Spinal cord (tissue), 9 donors: ENCODE measurements at regions not wholly inside any gene's neighbourhood (a gene's known extent, or its start where the extent isn't known, plus 50 kb on each side); places are given as distances from the start of the nearest gene placed in this dataset.
"Not testable (repeated sequence)": the region's sequence is repeated elsewhere in the genome, so short reads cannot be mapped to it uniquely, and the experiment has no call there.

Experiments used
- DNase-seq, 6 donors: peaks; one replicate each; pipeline versions ENCODE4 v3.0.0 to v3.0.0-alpha.2; 2013 to 2015; ENCODE audit warnings: low spot score in 6 of 6, low read depth in 4 of 6
- H3K27ac ChIP-seq: one replicate; pipeline ENCODE4 v1.5.1; 2013; ENCODE audit warnings: low read depth, low read length, control low read depth
- H3K27me3 ChIP-seq: one replicate; pipeline ENCODE4 v1.6.1; 2013; ENCODE audit warnings: low read length; ENCODE audit not compliant: control insufficient read depth, insufficient read depth
- H3K36me3 ChIP-seq: one replicate; pipeline ENCODE4 v1.6.1; 2013; ENCODE audit warnings: low read length; ENCODE audit not compliant: control insufficient read depth, insufficient read depth
- H3K4me1 ChIP-seq: one replicate; pipeline ENCODE4 v1.6.1; 2013; ENCODE audit warnings: low read length; ENCODE audit not compliant: control insufficient read depth, insufficient read depth
- H3K4me3 ChIP-seq: one replicate; pipeline ENCODE4 v1.5.1; 2013; ENCODE audit warnings: low read depth, low read length, control low read depth
- H3K9me3 ChIP-seq: one replicate; pipeline ENCODE4 v1.6.1; 2013; ENCODE audit warnings: low read length; ENCODE audit not compliant: control insufficient read depth, insufficient read depth
- WGBS: methylation state at CpG from one replicate; pipeline ENCODE4 v1.1.5; 2013; ENCODE audit warnings: missing lambda C conversion rate; ENCODE audit not compliant: insufficient coverage; 5-methylcytosine and 5-hydroxymethylcytosine counted together
- donor health status: healthy.

DNA sequence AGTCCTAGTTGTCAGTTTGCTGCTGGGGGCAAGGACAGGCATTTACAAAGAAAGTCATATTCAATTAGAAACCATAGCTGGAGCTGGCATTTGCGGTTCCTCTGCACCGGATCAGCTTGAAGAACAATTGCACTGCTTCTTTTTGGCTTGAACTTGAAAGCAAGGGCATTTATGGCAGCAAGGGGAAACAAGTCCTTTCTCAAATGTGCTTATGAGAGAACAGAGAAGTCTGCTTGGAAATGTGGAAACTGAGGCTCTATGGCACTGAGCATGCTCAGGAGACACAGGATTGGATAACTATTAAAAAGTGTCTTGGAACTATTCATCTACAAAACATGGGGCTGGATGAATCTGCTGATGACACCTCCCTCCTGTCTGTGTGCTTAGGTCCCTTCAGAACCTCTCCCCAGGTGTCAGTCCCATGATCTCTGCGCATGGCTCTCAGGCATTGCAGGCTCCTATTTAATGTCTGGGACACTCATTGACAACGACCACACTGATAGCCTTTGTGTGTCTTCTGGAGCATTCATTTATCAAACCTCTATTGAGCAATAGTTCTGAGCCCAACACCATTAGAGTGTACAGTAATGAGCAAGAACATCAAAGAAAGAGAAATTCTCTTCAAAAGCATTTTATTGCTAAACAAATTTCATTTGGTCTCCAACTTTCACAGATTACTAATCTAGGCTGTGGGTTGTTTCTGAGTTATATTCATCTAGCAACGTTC, 353.6 kb downstream of the ANAPC1 start:
- H3K4me3 ChIP-seq, H3K27me3 ChIP-seq, H3K36me3 ChIP-seq, H3K27ac ChIP-seq, DNase-seq, H3K4me1 ChIP-seq, H3K9me3 ChIP-seq: not testable (repeated sequence)
- WGBS, result 80% methylated on average over 1 of the region's 5 CpGs

DNA sequence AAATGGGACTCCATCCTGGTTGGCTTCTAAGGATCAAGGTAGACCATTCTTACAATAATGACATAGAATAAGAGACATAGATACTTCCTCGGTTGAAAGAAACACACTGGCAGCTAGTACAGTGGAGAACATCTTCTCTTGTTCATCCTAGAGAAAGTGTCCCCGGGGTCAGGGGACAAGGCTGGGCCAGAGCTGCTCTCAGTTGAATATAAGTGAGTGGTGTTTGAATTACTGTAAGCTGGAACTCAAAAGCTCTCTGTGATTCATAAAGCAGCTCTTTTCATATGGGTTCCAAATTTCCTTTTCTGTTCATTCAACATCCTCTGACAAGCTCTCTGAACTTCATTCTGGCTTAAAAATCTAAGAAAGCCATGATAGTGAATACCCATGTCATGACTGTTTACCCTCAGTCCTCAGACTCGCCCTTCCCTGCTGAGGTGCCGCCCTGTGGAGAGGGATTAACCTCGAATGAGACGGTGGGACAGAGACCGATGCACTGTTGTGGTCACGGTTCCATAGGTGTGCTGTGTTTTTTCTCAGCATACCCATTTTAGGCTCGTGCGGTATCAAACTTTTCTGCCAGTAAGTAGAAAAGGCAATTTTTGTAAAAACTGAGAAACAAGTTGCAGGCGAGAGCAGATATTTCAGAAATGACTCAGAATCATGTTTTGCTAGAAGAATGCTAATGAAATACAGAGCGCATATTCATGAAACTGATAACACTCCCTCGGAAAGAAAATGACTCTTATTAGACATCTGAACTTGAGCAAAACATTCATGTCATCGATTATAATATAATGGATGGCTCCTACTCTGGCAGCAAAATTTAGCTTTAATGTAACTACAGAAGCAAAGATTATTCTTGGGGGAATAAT, 351.1 kb downstream of the ANAPC1 start:
- H3K36me3 ChIP-seq, H3K4me3 ChIP-seq, DNase-seq, H3K9me3 ChIP-seq, H3K27ac ChIP-seq, H3K27me3 ChIP-seq: not testable (repeated sequence)
- H3K4me1 ChIP-seq, result peaks cover 10% of the 10 kb centered on the region
- WGBS, result no CpG with 5 or more reads among the region's 14 CpGs

DNA sequence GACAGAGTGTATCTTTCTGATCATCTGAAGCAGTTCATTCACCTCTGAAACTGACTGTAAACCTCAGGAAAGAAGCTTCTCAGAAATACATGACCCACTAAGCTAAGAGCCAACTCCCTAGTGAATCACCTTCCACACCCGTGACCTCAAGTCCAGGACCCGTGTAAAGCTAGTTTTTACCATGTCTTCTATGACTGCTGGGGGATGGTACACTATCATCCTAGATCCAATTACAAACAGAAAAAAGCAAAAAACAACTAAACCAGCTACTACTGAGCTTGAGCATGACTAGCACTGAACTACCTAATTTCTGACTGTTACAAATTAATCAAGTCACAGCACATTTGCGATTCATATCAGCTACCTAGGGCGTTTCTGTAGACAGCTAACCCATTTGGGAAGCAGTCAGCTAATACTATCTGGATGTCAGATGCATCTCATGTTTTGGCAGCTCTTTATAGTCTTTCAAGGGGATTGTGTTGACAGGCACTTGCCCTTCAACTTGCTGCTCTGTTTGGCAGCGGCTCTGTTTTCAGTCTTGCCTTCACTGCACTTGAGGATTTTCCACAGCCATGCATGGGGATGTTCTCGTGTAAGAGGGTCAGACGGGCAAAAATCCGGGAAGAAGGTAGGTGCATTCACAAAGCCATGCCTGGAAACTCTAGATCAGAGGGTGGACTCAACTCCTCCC, 350.3 kb downstream of the ANAPC1 start:
- H3K9me3 ChIP-seq, H3K27me3 ChIP-seq, H3K36me3 ChIP-seq, H3K4me3 ChIP-seq, DNase-seq: not testable (repeated sequence)
- no CpG with 5 or more reads among the region's 8 CpGs for WGBS
- H3K4me1 ChIP-seq, result peaks cover 10% of the 10 kb centered on the region
- H3K27ac ChIP-seq, result peak overlapping the region; percentile 47

DNA sequence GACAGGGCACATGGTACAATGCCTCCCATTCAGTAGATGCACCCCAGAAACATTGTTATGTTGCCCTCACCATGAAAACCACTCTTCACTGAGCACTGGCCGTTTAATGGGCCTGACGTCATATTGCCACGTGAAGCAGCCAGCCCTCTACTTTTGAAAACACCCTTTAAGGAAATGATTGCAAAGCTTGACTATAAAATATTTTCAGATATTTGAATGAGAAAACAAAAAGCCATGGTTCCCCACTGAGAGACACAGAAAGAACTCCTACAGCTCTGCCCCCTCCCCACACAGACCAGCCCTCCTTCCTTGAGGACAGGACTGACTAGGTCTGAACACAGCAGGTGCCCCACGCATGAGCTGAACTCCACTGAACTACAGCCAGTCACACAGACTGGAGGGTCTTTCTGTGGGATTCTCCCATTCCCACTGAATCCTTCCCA, 349.1 kb downstream of the ANAPC1 start:
- H3K9me3 ChIP-seq, result no peaks in the 10 kb centered on the region
- no peak overlapping the region for H3K4me3 ChIP-seq
- peak overlapping the region; percentile 92 for H3K27ac ChIP-seq
- no peaks in the 10 kb centered on the region for H3K27me3 ChIP-seq
- DNase-seq, result peak in 2 of 6 donors; percentile 30 to 63
- peaks cover 10% of the 10 kb centered on the region for H3K4me1 ChIP-seq
- WGBS, result 38% methylated on average over 1 of the region's 4 CpGs
- no peaks in the 10 kb centered on the region for H3K36me3 ChIP-seq

DNA sequence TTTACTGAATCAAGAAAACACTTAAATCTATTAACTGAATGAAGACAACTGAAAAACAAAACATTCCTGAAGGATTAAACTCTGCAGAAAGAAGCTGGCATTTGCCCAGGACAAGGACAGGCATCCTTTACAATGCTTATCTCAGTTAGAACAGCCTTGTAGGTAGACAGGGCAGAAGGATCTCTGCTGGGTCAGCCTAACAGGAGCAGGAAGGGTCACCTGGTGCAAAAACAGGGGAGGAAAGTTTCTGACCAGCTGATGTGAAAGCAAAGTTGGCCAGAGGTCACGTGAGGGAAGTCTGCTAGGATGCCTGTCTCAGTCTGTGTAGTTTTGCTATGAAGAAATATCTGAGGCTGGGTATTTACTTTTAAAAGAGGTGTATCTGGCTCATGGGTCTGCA, 348.6 kb downstream of the ANAPC1 start:
- WGBS, result 63% methylated on average over 1 of the region's 1 CpG

DNA sequence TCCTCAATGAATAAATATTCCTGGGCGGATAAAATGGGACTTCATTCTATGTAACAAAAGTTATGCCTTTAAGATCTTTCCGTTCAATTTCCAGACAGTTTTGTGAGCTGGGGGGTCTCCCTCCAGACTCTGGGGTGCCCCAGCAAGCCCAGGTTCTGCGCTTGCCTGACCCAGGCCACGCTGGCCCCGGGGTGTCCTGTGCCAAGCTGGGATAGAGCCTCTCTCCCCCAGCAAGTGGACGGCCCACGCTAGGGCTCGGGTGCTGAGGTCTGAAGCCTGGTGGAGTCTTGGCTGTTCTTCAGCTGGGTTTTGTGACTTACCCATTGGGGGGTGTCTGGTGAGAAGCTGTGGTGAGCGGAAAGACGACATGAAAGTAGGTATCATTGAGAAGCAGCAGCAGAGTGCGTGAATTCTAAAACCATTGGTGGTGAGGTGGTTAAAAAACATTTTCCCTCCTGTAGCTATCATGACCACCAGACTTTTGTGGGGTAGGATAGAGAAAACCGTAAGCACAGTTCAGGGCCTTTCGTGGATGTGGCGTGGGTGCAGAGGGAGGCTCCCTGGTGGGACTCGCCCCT, 346.8 kb downstream of the ANAPC1 start:
- no peak overlapping the region for H3K27ac ChIP-seq
- H3K9me3 ChIP-seq, result no peaks in the 10 kb centered on the region
- WGBS, result 99% methylated on average over 8 of the region's 15 CpGs
- H3K27me3 ChIP-seq, result no peaks in the 10 kb centered on the region
- DNase-seq, result no peak
- no peak overlapping the region for H3K4me3 ChIP-seq
- H3K4me1 ChIP-seq, result peaks cover 10% of the 10 kb centered on the region
- no peaks in the 10 kb centered on the region for H3K36me3 ChIP-seq

More for the DNA sequence above, 348.6 kb downstream of the ANAPC1 start:
- no peaks in the 10 kb centered on the region for H3K9me3 ChIP-seq
- H3K36me3 ChIP-seq, result no peaks in the 10 kb centered on the region
- H3K4me1 ChIP-seq, result peaks cover 10% of the 10 kb centered on the region
- H3K27ac ChIP-seq, result peak overlapping the region; percentile 92
- no peaks in the 10 kb centered on the region for H3K27me3 ChIP-seq
- H3K4me3 ChIP-seq, result no peak overlapping the region
- no peak for DNase-seq

DNA sequence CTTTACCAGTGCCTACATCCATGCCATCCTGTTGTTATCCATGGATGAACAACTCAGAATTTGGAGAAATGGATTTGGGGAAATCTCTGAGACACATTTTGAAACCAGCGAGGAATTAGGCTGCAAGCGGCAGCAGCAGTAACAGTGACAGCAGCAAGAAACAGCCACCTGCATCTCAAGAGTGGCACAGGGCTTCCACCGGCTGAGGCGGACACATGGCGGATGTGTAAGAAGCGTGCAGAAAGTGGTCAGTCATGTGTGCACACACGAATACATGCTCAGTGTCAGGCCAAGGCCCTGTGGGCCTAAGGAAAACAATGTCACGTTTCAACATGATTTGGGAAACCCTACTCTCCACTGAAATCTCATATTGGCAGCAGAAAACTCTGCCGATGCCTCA, 344.0 kb downstream of the ANAPC1 start:
- not testable (repeated sequence) for H3K36me3 ChIP-seq

DNA sequence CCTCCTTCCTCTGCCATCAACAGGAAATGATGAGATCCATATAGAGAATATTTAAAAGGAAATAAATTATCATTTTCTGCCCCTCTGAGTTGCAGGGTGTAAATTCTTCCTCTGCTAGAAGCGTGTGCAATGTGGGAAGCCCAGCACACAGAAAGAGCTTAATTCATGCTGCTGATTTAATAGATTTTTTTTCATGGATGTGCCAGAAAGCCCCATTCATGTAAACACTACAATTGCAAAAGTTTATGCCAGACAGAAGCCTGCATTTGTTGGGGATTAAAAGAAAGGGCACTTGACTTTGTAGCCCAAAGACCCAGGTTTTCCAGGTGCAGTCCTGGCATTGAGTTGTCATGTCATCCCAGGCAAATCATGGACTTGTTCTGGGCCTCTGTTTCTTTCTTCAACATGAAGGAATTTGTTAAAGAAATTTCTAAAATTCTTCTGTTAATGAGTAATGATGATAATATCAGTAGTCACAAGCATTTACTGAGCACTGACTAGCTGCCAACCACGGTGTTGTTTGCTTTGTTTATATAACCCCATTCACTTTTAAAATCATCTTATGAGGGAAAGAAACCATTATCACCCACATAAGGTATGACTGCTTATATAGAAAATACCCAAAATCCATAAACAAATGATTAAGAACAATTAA, 341.7 kb downstream of the ANAPC1 start:
- not testable (repeated sequence) for DNase-seq, H3K4me1 ChIP-seq, H3K9me3 ChIP-seq, H3K36me3 ChIP-seq, H3K4me3 ChIP-seq, H3K27me3 ChIP-seq, H3K27ac ChIP-seq
- no CpG with 5 or more reads among the region's 2 CpGs for WGBS

More for the DNA sequence above, 344.0 kb downstream of the ANAPC1 start:
- H3K27me3 ChIP-seq, H3K9me3 ChIP-seq, H3K4me1 ChIP-seq, DNase-seq, H3K4me3 ChIP-seq, H3K27ac ChIP-seq: not testable (repeated sequence)
- WGBS, result no CpG with 5 or more reads among the region's 9 CpGs

DNA sequence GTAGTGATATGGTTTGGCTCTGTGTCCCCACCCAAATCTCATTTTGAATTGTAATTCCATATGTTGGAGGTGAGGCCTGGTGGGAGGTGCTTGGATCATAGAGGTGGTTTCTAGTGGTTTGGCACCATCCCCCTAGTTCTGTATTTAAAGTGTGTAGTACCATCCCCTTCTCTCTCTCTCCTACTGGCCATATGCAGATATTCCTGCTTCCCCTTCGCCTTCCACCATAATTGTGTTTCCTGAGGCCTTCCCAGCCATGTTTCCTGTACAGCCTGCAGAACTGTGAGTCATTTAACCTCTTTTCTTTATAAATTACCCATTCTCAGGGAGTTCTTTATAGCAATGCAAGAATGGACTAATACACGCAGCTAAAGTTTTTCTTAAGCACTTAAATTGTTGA, 340.0 kb downstream of the ANAPC1 start:
- H3K9me3 ChIP-seq, H3K27me3 ChIP-seq, H3K36me3 ChIP-seq, H3K27ac ChIP-seq, H3K4me1 ChIP-seq, DNase-seq, H3K4me3 ChIP-seq: not testable (repeated sequence)
- WGBS, result no CpG with 5 or more reads among the region's 2 CpGs
